Rectal smooth muscle tissue (tissue), 1 donor: ENCODE measurements at regions not wholly inside any gene's neighbourhood (a gene's known extent, or its start where the extent isn't known, plus 50 kb on each side); places are given as distances from the start of the nearest gene placed in this dataset.

ENCODE experiments used
- H3K27ac ChIP-seq: one replicate; pipeline ENCODE4 v1.7.0; 2013; ENCODE audit warnings: low read depth, low read length, inconsistent platforms
- H3K27me3 ChIP-seq: one replicate; pipeline ENCODE4 v1.7.0; 2013; ENCODE audit warnings: low read length; ENCODE audit not compliant: control insufficient read depth, insufficient read depth
- H3K36me3 ChIP-seq: one replicate; pipeline ENCODE4 v1.7.0; 2013; ENCODE audit warnings: low read length; ENCODE audit not compliant: control insufficient read depth, insufficient read depth
- H3K4me1 ChIP-seq: one replicate; pipeline ENCODE4 v1.7.0; 2013; ENCODE audit warnings: low read length; ENCODE audit not compliant: control insufficient read depth, insufficient read depth
- H3K4me3 ChIP-seq: one replicate; pipeline ENCODE4 v1.7.0; 2013; ENCODE audit warnings: low read length
- H3K9ac ChIP-seq: one replicate; pipeline ENCODE4 v1.7.0; 2013; ENCODE audit warnings: low read length

- Histone ChIP-seq H3K36me3 (no peaks in the 10 kb centered on the region), H3K4me3 (no peak overlapping the region), H3K27ac (no peak overlapping the region), H3K9ac (no peak overlapping the region), H3K27me3 (no peaks in the 10 kb centered on the region), H3K4me1 (no peaks in the 10 kb centered on the region)
Observed at GRCh38 chr2:107776362-107776761, 50.3 kb upstream of the RGPD4 start.
